Mesothelial cell of epicardium (in vitro differentiated cells): ENCODE measurements at regions not wholly inside any gene's neighbourhood (a gene's known extent, or its start where the extent isn't known, plus 50 kb on each side); places are given as distances from the start of the nearest gene placed in this dataset.
"Not testable (repeated sequence)": the region's sequence is repeated elsewhere in the genome, so short reads cannot be mapped to it uniquely, and the experiment has no call there.

Source experiments
- DNase-seq, 2 experiments: peaks; one replicate each; pipeline ENCODE4 v3.0.0; 2021; ENCODE audit warnings: low spot score in 2 of 2; ENCODE audit not compliant: unreplicated experiment in 2 of 2
- H3K27ac Mint-ChIP-seq: 2 replicates; pipeline ENCODE4 v1.8.0; 2021; ENCODE audit warnings: mixed read lengths
- H3K27me3 Mint-ChIP-seq: 2 replicates; pipeline ENCODE4 v1.8.0; 2021; ENCODE audit warnings: low read depth, mixed read lengths
- H3K36me3 Mint-ChIP-seq: 2 replicates; pipeline ENCODE4 v1.8.0; 2021; ENCODE audit warnings: mixed read lengths
- H3K4me1 Mint-ChIP-seq: 2 replicates; pipeline ENCODE4 v1.8.0; 2021; ENCODE audit warnings: mixed read lengths
- H3K4me3 Mint-ChIP-seq: 2 replicates; pipeline ENCODE4 v1.8.0; 2021; ENCODE audit warnings: mild to moderate bottlenecking, moderate library complexity, mixed read lengths
- H3K9me3 Mint-ChIP-seq: 2 replicates; pipeline ENCODE4 v1.8.0; 2021; ENCODE audit warnings: mixed read lengths
- TF ChIP-seq, protein P1 (sequence below): fragments of 200-600 bp; sonication (generic); IDR thresholded peaks from one replicate; pipeline ENCODE4 v1.5.0; 2021; ENCODE audit warnings: antibody characterized with exemption; ENCODE audit not compliant: unreplicated experiment

DNA sequence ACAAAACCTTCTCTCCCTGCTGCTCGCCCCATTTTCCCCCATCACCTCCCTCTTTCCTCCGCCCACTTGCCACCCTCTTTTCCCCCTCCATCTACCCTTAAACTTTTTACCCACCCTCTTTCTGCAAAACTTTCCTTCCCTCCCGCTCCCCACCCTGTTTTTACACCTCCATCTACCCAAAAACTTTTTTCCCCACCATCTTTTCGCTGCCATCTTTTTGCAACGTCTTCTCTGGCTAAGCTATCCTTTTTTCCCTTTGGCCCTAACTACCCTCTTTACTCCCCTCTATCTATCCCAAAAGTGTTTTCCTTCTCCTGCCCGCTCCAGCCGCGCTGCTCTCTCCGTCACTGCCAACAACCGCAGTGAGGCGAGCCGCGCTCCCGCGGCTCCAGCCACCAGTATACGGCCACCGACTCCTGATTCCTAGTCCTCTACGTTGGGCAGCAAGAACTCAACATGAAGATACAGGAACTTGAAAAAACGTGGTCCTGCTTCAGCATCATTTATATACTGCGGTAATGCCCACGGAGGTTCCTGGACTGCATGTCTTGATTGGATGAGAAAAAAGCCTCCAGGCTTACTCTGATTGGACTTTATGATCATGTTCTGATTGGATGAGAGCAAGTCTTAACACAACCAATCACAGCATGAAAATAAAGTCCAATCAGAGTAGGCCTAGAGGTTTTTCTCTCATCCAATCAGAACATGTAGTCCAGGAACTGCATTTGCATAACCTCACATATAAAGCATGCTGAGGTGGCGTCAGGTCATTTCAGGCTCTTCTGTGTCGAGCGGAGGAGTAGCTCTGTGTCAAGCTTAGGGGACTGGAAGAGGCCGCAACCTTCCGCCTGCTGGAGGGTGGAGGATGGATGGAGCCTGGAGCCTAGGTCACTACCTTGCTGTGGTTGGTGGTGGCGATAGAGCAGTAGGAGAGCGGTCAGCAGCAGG is 79.9 kb upstream of the KCNJ18 start:
- H3K27ac Mint-ChIP-seq, H3K36me3 Mint-ChIP-seq, H3K4me3 Mint-ChIP-seq, H3K4me1 Mint-ChIP-seq, DNase-seq, H3K27me3 Mint-ChIP-seq: not testable (repeated sequence)
- peaks cover 54% of the 10 kb centered on the region for H3K9me3 Mint-ChIP-seq

DNA sequence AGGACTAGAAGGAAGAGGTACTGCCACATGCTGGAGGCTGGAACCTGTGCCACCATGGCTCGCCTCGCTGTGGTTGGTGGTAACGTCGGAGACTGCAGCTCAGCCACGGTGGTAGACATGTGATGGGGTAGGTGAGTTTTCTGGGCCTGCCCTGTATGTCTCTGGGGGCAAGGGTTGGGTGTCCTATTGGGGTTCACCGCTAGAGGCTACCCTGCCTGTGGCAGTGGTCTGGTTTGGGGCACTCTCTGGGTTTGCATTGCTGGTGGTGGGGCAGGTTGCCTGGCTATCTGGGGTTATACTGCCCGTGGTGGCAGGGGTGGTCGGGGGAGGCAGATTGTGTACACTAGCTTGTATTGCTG is 79.3 kb upstream of the KCNJ18 start:
- peaks cover 56% of the 10 kb centered on the region for H3K9me3 Mint-ChIP-seq

DNA sequence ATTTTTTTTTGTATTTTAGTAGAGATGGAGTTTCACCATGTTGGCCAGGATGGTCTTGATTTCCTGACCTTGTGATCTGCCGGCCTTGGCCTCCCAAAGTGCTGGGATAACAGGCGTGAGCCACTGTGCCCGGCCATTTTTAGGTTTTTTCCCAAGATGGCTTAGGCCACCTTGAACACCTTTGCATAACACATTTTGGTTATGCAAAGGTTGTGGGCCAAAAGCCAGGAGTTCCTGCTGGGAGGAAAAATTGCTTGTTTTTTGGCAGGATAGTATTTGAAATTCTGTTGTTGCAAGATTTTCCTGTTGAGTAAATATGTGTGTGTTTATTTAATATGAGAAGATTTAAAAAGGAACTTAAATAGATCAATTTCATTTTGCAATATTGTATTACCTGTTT is 65.3 kb upstream of the KCNJ18 start:
- peaks cover 20% of the 10 kb centered on the region for H3K9me3 Mint-ChIP-seq
- not testable (repeated sequence) for H3K36me3 Mint-ChIP-seq, H3K4me3 Mint-ChIP-seq, DNase-seq, H3K27me3 Mint-ChIP-seq, H3K27ac Mint-ChIP-seq, H3K4me1 Mint-ChIP-seq

More for the DNA sequence above, 79.3 kb upstream of the KCNJ18 start:
- no peaks in the 10 kb centered on the region for H3K4me1 Mint-ChIP-seq
- no peak overlapping the region for H3K27ac Mint-ChIP-seq
- H3K27me3 Mint-ChIP-seq, result no peaks in the 10 kb centered on the region
- H3K4me3 Mint-ChIP-seq, result no peak overlapping the region
- DNase-seq, result no peak
- TF ChIP-seq, protein P1, sequence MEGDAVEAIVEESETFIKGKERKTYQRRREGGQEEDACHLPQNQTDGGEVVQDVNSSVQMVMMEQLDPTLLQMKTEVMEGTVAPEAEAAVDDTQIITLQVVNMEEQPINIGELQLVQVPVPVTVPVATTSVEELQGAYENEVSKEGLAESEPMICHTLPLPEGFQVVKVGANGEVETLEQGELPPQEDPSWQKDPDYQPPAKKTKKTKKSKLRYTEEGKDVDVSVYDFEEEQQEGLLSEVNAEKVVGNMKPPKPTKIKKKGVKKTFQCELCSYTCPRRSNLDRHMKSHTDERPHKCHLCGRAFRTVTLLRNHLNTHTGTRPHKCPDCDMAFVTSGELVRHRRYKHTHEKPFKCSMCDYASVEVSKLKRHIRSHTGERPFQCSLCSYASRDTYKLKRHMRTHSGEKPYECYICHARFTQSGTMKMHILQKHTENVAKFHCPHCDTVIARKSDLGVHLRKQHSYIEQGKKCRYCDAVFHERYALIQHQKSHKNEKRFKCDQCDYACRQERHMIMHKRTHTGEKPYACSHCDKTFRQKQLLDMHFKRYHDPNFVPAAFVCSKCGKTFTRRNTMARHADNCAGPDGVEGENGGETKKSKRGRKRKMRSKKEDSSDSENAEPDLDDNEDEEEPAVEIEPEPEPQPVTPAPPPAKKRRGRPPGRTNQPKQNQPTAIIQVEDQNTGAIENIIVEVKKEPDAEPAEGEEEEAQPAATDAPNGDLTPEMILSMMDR, result no peak
- peaks cover 5% of the 10 kb centered on the region for H3K36me3 Mint-ChIP-seq
